ENCODE measurements at regions not wholly inside any gene's neighbourhood (a gene's known extent, or its start where the extent isn't known, plus 50 kb on each side); places are given as distances from the start of the nearest gene placed in this dataset.
"Not testable (repeated sequence)": the region's sequence is repeated elsewhere in the genome, so short reads cannot be mapped to it uniquely, and the experiment has no call there.

DNA sequence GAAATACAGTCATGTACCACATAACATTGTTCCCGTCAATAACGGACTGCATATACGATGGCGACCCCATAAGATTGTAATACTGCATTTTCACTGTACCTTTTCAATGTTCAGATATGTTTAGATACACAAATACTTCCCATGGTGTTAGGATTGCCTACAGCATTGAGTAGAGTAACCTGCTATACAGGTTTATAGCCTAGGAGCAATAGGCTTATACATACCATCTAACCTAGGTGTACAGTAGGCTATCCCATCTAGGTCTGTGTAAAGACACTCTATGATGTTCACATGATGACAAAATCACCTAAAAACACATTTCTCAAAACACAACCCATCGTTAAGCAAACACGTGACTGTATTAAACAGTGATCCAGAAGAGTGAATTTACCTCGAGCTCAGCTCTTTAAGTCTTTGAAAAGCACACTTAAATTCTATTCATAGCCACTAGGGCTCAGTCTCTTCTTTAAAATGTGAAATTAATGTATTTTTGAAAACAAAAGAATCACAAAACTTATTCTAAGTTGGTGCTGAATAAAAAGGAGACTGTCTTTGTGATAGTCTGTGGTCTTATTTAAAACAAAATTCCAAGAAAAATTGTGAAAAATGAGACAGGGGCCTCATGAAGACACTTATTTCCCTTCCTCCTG is 239.1 kb upstream of the ARID2 start:
- H3K9me3 ChIP-seq (ENCODE audit: control insufficient read depth, low read length, poor library complexity, severe bottlenecking) = no peaks in the 10 kb centered on the region
- H3K27ac Mint-ChIP-seq = no peak overlapping the region

DNA sequence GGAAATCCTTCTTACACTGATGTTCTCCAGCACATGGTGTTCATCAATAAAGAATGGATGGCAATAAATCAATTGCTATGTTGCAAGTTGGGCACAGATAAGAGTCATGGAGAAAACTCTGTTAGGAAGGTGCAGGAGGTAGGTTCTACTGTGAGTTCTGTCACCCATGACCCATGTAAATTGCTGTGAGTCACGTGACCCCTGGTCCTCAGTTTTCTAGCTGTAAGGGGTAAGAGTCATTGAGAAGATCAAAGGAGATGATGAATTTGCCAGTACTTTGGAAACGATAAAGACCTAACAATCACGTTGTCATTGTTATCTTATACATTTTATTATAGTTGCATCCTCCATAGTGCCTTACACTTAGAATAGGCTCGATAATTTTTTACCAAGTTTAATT is 235.2 kb upstream of the ARID2 start:
- Mint-ChIP-seq H3K4me3 (no peak overlapping the region), H3K4me1 (peaks cover 2% of the 10 kb centered on the region), H3K36me3 (ENCODE audit: low read depth) (no peaks in the 10 kb centered on the region), H3K27ac (no peak overlapping the region), H3K27me3 (no peaks in the 10 kb centered on the region)
- ATAC-seq (no peak), DNase-seq (no peak)
- H3K9me3 ChIP-seq (ENCODE audit: control insufficient read depth, low read length, poor library complexity, severe bottlenecking) = no peaks in the 10 kb centered on the region

More for the DNA sequence above, 239.1 kb upstream of the ARID2 start:
- Mint-ChIP-seq H3K4me1 (peaks cover 2% of the 10 kb centered on the region), H3K27me3 (no peaks in the 10 kb centered on the region), H3K36me3 (ENCODE audit: low read depth) (no peaks in the 10 kb centered on the region), H3K4me3 (no peak overlapping the region)
- ATAC-seq (no peak), DNase-seq (no peak)

DNA sequence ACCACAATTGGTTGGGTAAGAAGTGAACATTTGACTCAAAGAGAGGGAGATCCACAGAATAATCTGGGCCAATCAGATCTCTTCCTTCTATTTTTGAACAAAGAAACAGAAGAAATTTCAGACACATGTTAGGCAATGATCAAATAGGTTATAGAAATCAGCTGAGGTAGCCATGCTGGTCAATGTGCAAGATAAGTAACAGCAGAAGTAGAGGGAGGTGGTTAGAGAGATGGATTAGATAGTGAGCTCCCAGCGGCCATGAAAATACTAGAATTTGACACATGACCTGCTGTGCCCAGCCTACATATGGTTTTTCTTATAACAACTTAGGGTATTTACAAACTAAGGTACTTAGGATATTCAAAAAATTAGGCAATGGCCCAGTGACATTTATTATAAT is 230.9 kb upstream of the ARID2 start:
- ATAC-seq (no peak), DNase-seq (no peak)
- Mint-ChIP-seq H3K27me3 (peaks cover 4% of the 10 kb centered on the region), H3K36me3 (ENCODE audit: low read depth) (peaks cover 2% of the 10 kb centered on the region), H3K27ac (no peak overlapping the region), H3K4me3 (no peak overlapping the region), H3K4me1 (peaks cover 3% of the 10 kb centered on the region)
- H3K9me3 ChIP-seq (ENCODE audit: control insufficient read depth, low read length, poor library complexity, severe bottlenecking) = no peaks in the 10 kb centered on the region

DNA sequence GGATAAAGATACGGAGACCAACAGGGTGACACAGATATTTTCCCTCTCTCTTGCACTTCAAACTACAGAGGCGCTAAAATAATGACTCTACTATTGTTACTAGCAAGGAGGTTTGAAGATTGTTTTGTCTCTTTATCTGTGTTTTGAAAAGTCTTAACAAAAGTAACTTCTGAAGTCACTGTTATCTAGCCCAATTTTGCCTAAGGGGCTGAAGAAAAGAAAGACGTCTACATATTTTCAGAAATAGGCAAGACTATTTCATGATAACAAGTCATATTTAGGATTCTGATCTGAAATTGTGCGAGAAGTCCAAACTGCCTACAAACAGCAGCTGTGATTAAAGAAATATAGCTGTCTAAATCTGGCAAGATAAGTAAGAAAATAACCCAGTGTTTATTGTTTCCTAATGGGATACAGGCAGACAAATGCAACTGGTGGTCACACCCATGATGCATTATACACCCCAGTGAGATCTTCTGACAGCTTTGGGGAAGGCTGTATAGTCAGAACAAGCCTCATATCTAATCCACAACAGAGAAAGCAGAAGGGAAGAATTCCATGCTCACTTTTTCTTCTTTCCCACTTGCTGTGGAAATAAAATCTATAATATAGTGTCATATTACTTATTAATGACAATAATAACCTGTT is 226.9 kb upstream of the ARID2 start:
- DNase-seq = no peak
- no peak overlapping the region for H3K4me3 Mint-ChIP-seq
- no peak for ATAC-seq
- H3K27me3 Mint-ChIP-seq = peaks cover 4% of the 10 kb centered on the region
- H3K27ac Mint-ChIP-seq = no peak overlapping the region
- no peaks in the 10 kb centered on the region for H3K9me3 ChIP-seq (ENCODE audit: control insufficient read depth, low read length, poor library complexity, severe bottlenecking)
- peaks cover 3% of the 10 kb centered on the region for H3K4me1 Mint-ChIP-seq
- peaks cover 2% of the 10 kb centered on the region for H3K36me3 Mint-ChIP-seq (ENCODE audit: low read depth)

- Mint-ChIP-seq H3K27me3 (peaks cover 4% of the 10 kb centered on the region), H3K4me1 (peaks cover 3% of the 10 kb centered on the region), H3K27ac (no peak overlapping the region), H3K4me3 (no peak overlapping the region), H3K36me3 (ENCODE audit: low read depth) (peaks cover 2% of the 10 kb centered on the region)
- H3K9me3 ChIP-seq (ENCODE audit: control insufficient read depth, low read length, poor library complexity, severe bottlenecking) = no peaks in the 10 kb centered on the region
- no peak for ATAC-seq
- no peak for DNase-seq
These were observed 225.6 kb upstream of the ARID2 start for GRCh38 chr12:45503899-45504298.

GRCh38 chr12:45504316-45505010 is 225.0 kb upstream of the ARID2 start:
- ATAC-seq (no peak), DNase-seq (no peak)
- Mint-ChIP-seq H3K4me3 (no peak overlapping the region), H3K27me3 (peaks cover 4% of the 10 kb centered on the region), H3K4me1 (peaks cover 3% of the 10 kb centered on the region), H3K27ac (no peak overlapping the region), H3K36me3 (ENCODE audit: low read depth) (peaks cover 2% of the 10 kb centered on the region)
- no peaks in the 10 kb centered on the region for H3K9me3 ChIP-seq (ENCODE audit: control insufficient read depth, low read length, poor library complexity, severe bottlenecking)

GRCh38 chr12:45509187-45509586 is 220.3 kb upstream of the ARID2 start:
- Mint-ChIP-seq H3K4me3 (no peak overlapping the region), H3K36me3 (ENCODE audit: low read depth) (peaks cover 2% of the 10 kb centered on the region), H3K27ac (no peak overlapping the region), H3K4me1 (no peaks in the 10 kb centered on the region), H3K27me3 (no peaks in the 10 kb centered on the region)
- DNase-seq (no peak), ATAC-seq (peak; percentile 53)
- no peaks in the 10 kb centered on the region for H3K9me3 ChIP-seq (ENCODE audit: control insufficient read depth, low read length, poor library complexity, severe bottlenecking)

GRCh38 chr12:45509621-45510020 is 219.9 kb upstream of the ARID2 start:
- no peak for ATAC-seq
- Mint-ChIP-seq H3K4me1 (no peaks in the 10 kb centered on the region), H3K27ac (no peak overlapping the region), H3K27me3 (no peaks in the 10 kb centered on the region), H3K36me3 (ENCODE audit: low read depth) (peaks cover 2% of the 10 kb centered on the region), H3K4me3 (no peak overlapping the region)
- DNase-seq = no peak
- no peaks in the 10 kb centered on the region for H3K9me3 ChIP-seq (ENCODE audit: control insufficient read depth, low read length, poor library complexity, severe bottlenecking)

DNA sequence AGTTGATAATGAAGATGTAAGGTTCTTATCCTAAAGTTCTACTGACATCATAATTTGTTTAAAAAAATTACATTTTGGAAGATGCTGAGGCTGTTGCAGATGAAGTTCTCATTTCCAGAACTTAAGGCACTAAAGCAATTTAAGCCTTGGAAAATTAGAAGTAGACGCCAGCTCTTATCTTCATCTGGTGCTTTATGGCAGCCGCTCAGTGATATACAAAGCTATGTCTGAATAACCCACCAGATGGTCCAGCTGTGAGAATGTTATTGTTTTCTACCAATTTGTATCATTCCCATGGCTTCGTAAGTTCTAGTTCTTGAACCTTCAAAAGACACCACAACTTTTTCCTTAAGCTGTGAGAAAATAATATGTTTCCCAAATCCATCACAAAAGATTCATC is 212.1 kb upstream of the ARID2 start:
- H3K36me3 Mint-ChIP-seq (ENCODE audit: low read depth) = no peaks in the 10 kb centered on the region
- H3K9me3 ChIP-seq (ENCODE audit: control insufficient read depth, low read length, poor library complexity, severe bottlenecking) = no peaks in the 10 kb centered on the region
- H3K27me3 Mint-ChIP-seq = no peaks in the 10 kb centered on the region
- ATAC-seq = no peak
- no peak overlapping the region for H3K4me3 Mint-ChIP-seq
- no peak for DNase-seq
- peak overlapping the region; percentile 96 for H3K27ac Mint-ChIP-seq
- peaks cover 14% of the 10 kb centered on the region for H3K4me1 Mint-ChIP-seq

GRCh38 chr12:45518291-45519235 is 210.9 kb upstream of the ARID2 start:
- Mint-ChIP-seq H3K36me3 (ENCODE audit: low read depth) (no peaks in the 10 kb centered on the region), H3K4me1 (peaks cover 14% of the 10 kb centered on the region), H3K27me3 (no peaks in the 10 kb centered on the region), H3K27ac (peak overlapping the region; percentile 96), H3K4me3 (peak overlapping the region; percentile 78)
- no peaks in the 10 kb centered on the region for H3K9me3 ChIP-seq (ENCODE audit: control insufficient read depth, low read length, poor library complexity, severe bottlenecking)
- peak; percentile 100 for ATAC-seq
- DNase-seq = peak; percentile 20 to 55 (median 48)

- Mint-ChIP-seq H3K36me3 (ENCODE audit: low read depth) (no peaks in the 10 kb centered on the region), H3K4me3 (no peak overlapping the region), H3K4me1 (peaks cover 14% of the 10 kb centered on the region), H3K27me3 (no peaks in the 10 kb centered on the region), H3K27ac (no peak overlapping the region)
- DNase-seq (no peak), ATAC-seq (no peak)
- no peaks in the 10 kb centered on the region for H3K9me3 ChIP-seq (ENCODE audit: control insufficient read depth, low read length, poor library complexity, severe bottlenecking)
These were observed 207.3 kb upstream of the ARID2 start for GRCh38 chr12:45522227-45522626.

- not testable (repeated sequence) for H3K27me3 Mint-ChIP-seq; H3K27ac Mint-ChIP-seq; DNase-seq; H3K36me3 Mint-ChIP-seq (ENCODE audit: low read depth); H3K9me3 ChIP-seq (ENCODE audit: control insufficient read depth, low read length, poor library complexity, severe bottlenecking); H3K4me3 Mint-ChIP-seq; H3K4me1 Mint-ChIP-seq; ATAC-seq
These were observed 202.7 kb upstream of the ARID2 start for GRCh38 chr12:45526823-45527222.

DNA sequence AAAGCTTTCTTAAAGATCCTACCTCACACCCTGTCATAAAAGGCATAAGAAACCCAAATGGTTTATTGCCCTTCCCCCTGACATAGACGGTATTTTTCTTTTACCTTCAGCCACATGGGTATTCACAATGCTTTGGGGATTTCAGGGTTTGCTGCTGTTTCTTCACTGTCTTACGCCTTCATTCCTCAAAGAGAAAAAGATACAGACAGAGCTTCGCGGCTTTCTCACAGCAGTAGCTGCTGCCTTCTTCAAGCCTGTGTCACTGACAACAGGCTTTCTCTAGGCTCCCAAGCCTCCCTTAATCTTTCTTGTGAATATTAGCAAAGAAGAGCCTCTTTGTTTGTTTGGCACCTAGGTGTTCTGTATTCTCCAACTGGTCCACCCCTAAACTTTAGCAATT is 197.4 kb upstream of the ARID2 start:
- Mint-ChIP-seq H3K4me3 (no peak overlapping the region), H3K27ac (no peak overlapping the region), H3K27me3 (no peaks in the 10 kb centered on the region), H3K4me1 (no peaks in the 10 kb centered on the region), H3K36me3 (ENCODE audit: low read depth) (peaks cover 5% of the 10 kb centered on the region)
- DNase-seq = no peak
- ATAC-seq = no peak
- H3K9me3 ChIP-seq (ENCODE audit: control insufficient read depth, low read length, poor library complexity, severe bottlenecking) = no peaks in the 10 kb centered on the region
